HG02973 (cell line): ENCODE measurements at regions not wholly inside any gene's neighbourhood (a gene's known extent, or its start where the extent isn't known, plus 50 kb on each side); places are given as distances from the start of the nearest gene placed in this dataset.
"Not testable (repeated sequence)": the region's sequence is repeated elsewhere in the genome, so short reads cannot be mapped to it uniquely, and the experiment has no call there.

ENCODE experiments used
- ATAC-seq: cut with Tn5 transposase; IDR thresholded peaks from one replicate; pipeline ENCODE4 v1.9.1; 2021; ENCODE audit warnings: moderate library complexity; ENCODE audit not compliant: unreplicated experiment

GRCh38 chr7:96826089-96826488, 116.4 kb upstream of the SEM1 start:
- ATAC-seq, result no peak

- no peak for ATAC-seq
Measured at GRCh38 chr7:96827701-96828100, 118.1 kb upstream of the SEM1 start.

- ATAC-seq, result not testable (repeated sequence)
Measured at GRCh38 chr7:96829121-96829520, 119.5 kb upstream of the SEM1 start.

- no peak for ATAC-seq
Measured at GRCh38 chr7:96831446-96831845, 121.8 kb upstream of the SEM1 start.

GRCh38 chr7:96832092-96832662, 122.5 kb upstream of the SEM1 start:
- no peak for ATAC-seq

GRCh38 chr7:96833676-96834453, 124.2 kb upstream of the SEM1 start:
- no peak for ATAC-seq

GRCh38 chr7:96836456-96836855, 126.8 kb upstream of the SEM1 start:
- ATAC-seq, result no peak

- peak; percentile 99 for ATAC-seq
Measured at GRCh38 chr7:96837593-96837992, 127.9 kb upstream of the SEM1 start.

GRCh38 chr7:96838481-96838880, 128.8 kb upstream of the SEM1 start:
- ATAC-seq, result no peak

GRCh38 chr7:96855139-96855538, 145.5 kb upstream of the SEM1 start:
- ATAC-seq, result no peak

- ATAC-seq, result no peak
Measured at GRCh38 chr7:96855691-96856090, 146.0 kb upstream of the SEM1 start.

GRCh38 chr7:96869538-96869937, 135.8 kb upstream of the DLX6 start:
- ATAC-seq, result no peak

- no peak for ATAC-seq
Measured at GRCh38 chr7:96870185-96870584, 135.2 kb upstream of the DLX6 start.

- ATAC-seq, result no peak
Measured at GRCh38 chr7:96870934-96871333, 134.4 kb upstream of the DLX6 start.

- no peak for ATAC-seq
Measured at GRCh38 chr7:96887426-96887825, 117.9 kb upstream of the DLX6 start.

GRCh38 chr7:96899108-96899507, 106.2 kb upstream of the DLX6 start:
- ATAC-seq, result no peak

GRCh38 chr7:96901822-96902445, 103.4 kb upstream of the DLX6 start:
- ATAC-seq, result no peak

GRCh38 chr7:96903906-96904305, 101.4 kb upstream of the DLX6 start:
- ATAC-seq, result no peak

GRCh38 chr7:96910486-96910885, 94.9 kb upstream of the DLX6 start:
- no peak for ATAC-seq

GRCh38 chr7:96915029-96915428, 90.3 kb upstream of the DLX6 start:
- ATAC-seq, result no peak

- no peak for ATAC-seq
Measured at GRCh38 chr7:96920064-96920463, 85.3 kb upstream of the DLX6 start.

GRCh38 chr7:96920713-96921112, 84.6 kb upstream of the DLX6 start:
- ATAC-seq, result no peak
